ENCODE measurements at regions not wholly inside any gene's neighbourhood (a gene's known extent, or its start where the extent isn't known, plus 50 kb on each side); places are given as distances from the start of the nearest gene placed in this dataset.

- TF ChIP-seq CTCF (conservative IDR thresholded peaks at IDR 0.05; ENCODE audit: low read depth in 2 of 2) (no peak), EZH2phosphoT487 (IDR thresholded peaks at IDR 0.05; ENCODE audit: unreplicated experiment) (no peak), EZH2 (IDR thresholded peaks at IDR 0.05; ENCODE audit: low read depth, unreplicated experiment) (no peak), POLR2AphosphoS5 (IDR thresholded peaks at IDR 0.05; ENCODE audit: low read depth) (no peak), ZNF114 (CRISPR knock-in tag; IDR thresholded peaks at IDR 0.05) (no peak), ETS1 (IDR thresholded peaks at IDR 0.05) (no peak), CREB1 (CRISPR knock-in tag; IDR thresholded peaks at IDR 0.05; ENCODE audit: low read depth) (no peak)
- TF ChIP-seq, protein P1, sequence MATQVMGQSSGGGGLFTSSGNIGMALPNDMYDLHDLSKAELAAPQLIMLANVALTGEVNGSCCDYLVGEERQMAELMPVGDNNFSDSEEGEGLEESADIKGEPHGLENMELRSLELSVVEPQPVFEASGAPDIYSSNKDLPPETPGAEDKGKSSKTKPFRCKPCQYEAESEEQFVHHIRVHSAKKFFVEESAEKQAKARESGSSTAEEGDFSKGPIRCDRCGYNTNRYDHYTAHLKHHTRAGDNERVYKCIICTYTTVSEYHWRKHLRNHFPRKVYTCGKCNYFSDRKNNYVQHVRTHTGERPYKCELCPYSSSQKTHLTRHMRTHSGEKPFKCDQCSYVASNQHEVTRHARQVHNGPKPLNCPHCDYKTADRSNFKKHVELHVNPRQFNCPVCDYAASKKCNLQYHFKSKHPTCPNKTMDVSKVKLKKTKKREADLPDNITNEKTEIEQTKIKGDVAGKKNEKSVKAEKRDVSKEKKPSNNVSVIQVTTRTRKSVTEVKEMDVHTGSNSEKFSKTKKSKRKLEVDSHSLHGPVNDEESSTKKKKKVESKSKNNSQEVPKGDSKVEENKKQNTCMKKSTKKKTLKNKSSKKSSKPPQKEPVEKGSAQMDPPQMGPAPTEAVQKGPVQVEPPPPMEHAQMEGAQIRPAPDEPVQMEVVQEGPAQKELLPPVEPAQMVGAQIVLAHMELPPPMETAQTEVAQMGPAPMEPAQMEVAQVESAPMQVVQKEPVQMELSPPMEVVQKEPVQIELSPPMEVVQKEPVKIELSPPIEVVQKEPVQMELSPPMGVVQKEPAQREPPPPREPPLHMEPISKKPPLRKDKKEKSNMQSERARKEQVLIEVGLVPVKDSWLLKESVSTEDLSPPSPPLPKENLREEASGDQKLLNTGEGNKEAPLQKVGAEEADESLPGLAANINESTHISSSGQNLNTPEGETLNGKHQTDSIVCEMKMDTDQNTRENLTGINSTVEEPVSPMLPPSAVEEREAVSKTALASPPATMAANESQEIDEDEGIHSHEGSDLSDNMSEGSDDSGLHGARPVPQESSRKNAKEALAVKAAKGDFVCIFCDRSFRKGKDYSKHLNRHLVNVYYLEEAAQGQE (IDR thresholded peaks at IDR 0.05; ENCODE audit: unreplicated experiment), result no peak
- TF ChIP-seq, protein P2, sequence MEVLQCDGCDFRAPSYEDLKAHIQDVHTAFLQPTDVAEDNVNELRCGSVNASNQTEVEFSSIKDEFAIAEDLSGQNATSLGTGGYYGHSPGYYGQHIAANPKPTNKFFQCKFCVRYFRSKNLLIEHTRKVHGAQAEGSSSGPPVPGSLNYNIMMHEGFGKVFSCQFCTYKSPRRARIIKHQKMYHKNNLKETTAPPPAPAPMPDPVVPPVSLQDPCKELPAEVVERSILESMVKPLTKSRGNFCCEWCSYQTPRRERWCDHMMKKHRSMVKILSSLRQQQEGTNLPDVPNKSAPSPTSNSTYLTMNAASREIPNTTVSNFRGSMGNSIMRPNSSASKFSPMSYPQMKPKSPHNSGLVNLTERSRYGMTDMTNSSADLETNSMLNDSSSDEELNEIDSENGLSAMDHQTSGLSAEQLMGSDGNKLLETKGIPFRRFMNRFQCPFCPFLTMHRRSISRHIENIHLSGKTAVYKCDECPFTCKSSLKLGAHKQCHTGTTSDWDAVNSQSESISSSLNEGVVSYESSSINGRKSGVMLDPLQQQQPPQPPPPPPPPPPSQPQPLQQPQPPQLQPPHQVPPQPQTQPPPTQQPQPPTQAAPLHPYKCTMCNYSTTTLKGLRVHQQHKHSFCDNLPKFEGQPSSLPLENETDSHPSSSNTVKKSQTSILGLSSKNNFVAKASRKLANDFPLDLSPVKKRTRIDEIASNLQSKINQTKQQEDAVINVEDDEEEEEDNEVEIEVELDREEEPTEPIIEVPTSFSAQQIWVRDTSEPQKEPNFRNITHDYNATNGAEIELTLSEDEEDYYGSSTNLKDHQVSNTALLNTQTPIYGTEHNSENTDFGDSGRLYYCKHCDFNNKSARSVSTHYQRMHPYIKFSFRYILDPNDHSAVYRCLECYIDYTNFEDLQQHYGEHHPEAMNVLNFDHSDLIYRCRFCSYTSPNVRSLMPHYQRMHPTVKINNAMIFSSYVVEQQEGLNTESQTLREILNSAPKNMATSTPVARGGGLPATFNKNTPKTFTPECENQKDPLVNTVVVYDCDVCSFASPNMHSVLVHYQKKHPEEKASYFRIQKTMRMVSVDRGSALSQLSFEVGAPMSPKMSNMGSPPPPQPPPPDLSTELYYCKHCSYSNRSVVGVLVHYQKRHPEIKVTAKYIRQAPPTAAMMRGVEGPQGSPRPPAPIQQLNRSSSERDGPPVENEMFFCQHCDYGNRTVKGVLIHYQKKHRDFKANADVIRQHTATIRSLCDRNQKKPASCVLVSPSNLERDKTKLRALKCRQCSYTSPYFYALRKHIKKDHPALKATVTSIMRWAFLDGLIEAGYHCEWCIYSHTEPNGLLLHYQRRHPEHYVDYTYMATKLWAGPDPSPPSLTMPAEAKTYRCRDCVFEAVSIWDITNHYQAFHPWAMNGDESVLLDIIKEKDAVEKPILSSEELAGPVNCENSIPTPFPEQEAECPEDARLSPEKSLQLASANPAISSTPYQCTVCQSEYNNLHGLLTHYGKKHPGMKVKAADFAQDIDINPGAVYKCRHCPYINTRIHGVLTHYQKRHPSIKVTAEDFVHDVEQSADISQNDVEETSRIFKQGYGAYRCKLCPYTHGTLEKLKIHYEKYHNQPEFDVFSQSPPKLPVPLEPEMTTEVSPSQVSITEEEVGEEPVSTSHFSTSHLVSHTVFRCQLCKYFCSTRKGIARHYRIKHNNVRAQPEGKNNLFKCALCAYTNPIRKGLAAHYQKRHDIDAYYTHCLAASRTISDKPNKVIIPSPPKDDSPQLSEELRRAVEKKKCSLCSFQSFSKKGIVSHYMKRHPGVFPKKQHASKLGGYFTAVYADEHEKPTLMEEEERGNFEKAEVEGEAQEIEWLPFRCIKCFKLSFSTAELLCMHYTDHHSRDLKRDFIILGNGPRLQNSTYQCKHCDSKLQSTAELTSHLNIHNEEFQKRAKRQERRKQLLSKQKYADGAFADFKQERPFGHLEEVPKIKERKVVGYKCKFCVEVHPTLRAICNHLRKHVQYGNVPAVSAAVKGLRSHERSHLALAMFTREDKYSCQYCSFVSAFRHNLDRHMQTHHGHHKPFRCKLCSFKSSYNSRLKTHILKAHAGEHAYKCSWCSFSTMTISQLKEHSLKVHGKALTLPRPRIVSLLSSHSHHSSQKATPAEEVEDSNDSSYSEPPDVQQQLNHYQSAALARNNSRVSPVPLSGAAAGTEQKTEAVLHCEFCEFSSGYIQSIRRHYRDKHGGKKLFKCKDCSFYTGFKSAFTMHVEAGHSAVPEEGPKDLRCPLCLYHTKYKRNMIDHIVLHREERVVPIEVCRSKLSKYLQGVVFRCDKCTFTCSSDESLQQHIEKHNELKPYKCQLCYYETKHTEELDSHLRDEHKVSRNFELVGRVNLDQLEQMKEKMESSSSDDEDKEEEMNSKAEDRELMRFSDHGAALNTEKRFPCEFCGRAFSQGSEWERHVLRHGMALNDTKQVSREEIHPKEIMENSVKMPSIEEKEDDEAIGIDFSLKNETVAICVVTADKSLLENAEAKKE (CRISPR knock-in tag; IDR thresholded peaks at IDR 0.05), result no peak
Observed at GRCh38 chr22:47633111-47633510, 870.7 kb downstream of the TBC1D22A start.

Data from GM23338 (cell line).